ENCODE measurements at regions not wholly inside any gene's neighbourhood (a gene's known extent, or its start where the extent isn't known, plus 50 kb on each side); places are given as distances from the start of the nearest gene placed in this dataset.
A peak's percentile ranks its signal among the peaks of the same experiment; 100 is the strongest.
"Not testable (repeated sequence)": the region's sequence is repeated elsewhere in the genome, so short reads cannot be mapped to it uniquely, and the experiment has no call there.

- no peak for DNase-seq
These were observed 76.7 kb upstream of the RUBCNL start for GRCh38 chr13:46463719-46464118.

- DNase-seq, result not testable (repeated sequence)
These were observed 73.2 kb upstream of the RUBCNL start for GRCh38 chr13:46460223-46460622.

GRCh38 chr13:46457255-46457654 lies 70.2 kb upstream of the RUBCNL start:
- DNase-seq, result not testable (repeated sequence)

DNA sequence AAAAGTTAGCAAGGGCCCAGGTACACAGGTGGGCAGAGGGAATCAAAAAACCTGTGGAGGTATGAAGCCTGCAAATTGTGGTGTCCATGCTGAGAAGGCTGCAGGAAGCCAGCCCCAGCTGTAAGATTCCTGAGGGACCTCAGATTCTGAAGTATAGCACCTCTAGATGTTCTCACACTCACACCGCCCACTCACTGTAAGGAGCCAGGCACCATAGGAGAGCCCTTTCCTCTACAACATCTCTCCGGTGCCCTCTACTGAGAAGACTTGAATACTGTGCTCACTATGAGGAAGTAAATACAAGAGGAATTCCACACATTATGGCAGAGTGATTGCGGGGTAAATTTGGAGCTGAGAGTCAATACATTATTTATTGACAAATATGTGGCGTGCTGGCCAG lies 68.9 kb upstream of the RUBCNL start:
- DNase-seq, result peak; percentile 43

GRCh38 chr13:46451145-46451544 lies 64.1 kb upstream of the RUBCNL start:
- DNase-seq, result not testable (repeated sequence)

DNA sequence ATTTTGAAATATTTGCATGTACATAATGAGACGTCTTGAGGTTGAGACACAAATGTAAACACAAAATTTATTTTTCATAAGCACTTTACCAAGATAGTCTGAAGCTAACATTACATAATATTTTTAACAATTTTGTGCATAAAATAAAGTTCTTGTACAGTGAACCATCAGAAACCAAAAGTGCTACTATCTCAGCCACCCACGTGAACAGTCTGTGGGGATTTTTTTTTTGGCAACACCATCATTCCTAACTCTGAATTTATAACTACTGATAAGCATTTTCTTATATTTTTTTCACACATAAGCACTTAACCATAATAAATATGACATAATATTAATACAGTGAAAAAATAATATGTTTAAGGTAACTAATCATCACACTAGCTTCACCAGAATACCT lies 62.9 kb upstream of the RUBCNL start:
- not testable (repeated sequence) for DNase-seq

DNA sequence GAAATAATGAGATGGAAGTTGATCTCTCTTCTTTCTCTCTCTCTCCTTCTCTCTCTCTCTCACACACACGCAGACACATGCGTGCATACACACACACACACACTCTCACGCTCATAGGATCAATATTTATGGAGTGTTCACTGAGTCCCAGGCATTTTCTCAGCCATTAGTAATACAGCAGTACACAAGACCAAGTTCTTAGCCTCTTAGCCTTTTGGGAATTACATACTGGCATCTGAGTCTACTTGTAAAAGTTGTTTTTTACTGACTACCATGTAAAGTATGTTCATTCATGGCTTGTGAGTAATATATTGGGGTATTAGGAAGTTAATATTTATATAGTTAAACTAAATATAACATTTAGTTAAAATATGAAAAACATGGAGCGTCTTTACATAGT lies 61.1 kb upstream of the RUBCNL start:
- not testable (repeated sequence) for DNase-seq

DNA sequence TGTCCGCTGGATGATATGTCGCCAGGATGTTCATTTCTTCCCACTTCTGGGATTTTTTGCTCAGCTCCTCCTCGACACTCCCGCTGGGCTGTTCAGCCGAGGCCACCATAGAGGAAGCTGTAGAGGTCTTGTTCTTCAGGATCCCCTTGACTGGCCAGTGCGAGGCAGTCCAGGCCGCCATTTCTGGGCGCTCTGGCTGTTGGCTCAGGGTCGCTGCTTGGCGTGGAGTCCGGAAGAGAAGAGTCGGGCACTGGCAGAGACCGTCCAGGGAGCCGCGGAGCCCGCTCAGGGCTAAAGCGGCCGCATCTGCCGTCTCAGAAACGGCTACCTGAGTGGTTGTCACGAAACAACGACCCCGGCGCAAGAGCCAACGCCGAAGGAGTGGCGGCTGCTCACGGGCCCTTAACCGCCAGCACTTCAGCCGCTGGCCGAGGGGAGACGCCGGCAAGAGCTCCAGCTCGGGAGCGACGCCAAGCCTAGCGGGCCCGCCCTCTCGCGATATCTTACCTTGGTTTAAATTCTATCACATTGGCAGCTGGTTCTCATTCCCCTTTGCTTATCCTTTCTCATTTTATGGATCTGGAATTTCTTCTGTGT lies 50.9 kb upstream of the RUBCNL start:
- not testable (repeated sequence) for DNase-seq

Data from activated CD4-positive, alpha-beta T cell treated with anti-CD3 and anti-CD28 coated beads for 48 hours (primary cell).